ENCODE measurements at regions not wholly inside any gene's neighbourhood (a gene's known extent, or its start where the extent isn't known, plus 50 kb on each side); places are given as distances from the start of the nearest gene placed in this dataset.
"Not testable (repeated sequence)": the region's sequence is repeated elsewhere in the genome, so short reads cannot be mapped to it uniquely, and the experiment has no call there.

DNA sequence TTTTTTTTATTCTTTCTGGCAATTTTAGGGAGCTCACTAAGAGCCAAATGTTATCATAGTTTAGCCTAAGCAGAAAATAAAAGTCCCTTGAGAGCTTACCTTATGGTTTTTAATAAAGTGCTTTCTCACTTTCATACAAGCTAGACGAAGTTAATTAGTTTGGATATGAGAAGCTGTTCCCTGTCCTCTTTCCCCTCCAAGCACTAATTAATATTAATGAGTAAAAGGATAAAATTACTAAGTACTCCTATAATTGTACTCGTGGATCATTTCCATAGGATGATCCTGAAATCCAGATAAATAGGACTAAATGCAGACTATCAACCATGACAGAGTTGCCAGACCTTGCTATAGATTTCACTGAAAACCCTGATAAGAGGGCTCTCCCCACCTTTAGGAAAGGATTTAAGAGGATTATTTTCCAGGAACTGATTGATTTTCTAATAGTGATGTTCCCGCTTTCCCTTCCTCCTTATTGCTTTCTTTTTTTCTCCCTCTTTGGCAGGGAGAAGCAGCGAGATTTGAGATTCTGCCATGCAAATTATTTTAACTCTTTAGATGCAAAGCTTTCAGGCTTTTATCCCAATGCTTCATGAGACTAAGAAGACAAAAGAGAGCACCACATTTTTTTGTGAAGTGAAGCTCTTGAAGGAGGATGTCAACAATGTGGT is 58.3 kb upstream of the HECW1 start:
- FAIRE-seq, result no peak

- no peak for FAIRE-seq
These were observed 55.3 kb upstream of the HECW1 start for GRCh38 chr7:43057141-43057540.

- no peak for FAIRE-seq
These were observed 54.0 kb upstream of the HECW1 start for GRCh38 chr7:43058271-43059066.

DNA sequence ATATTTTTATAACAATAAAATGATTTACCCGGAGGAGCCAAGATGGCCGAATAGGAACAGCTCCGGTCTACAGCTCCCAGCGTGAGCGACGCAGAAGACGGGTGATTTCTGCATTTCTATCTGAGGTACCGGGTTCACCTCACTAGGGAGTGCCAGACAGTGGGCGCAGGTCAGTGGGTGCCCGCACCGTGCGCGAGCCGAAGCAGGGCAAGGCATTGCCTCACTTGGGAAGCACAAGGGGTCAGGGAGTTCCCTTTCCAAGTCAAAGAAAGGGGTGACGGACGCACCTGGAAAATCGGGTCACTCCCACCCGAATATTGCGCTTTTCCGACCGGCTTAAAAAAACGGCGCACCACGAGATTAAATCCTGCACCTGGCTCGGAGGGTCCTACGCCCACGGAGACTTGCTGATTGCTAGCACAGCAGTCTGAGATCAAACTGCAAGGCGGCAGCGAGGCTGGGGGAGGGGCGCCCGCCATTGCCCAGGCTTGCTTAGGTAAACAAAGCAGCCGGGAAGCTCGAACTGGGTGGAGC is 53.3 kb upstream of the HECW1 start:
- FAIRE-seq, result not testable (repeated sequence)
